Muscle layer of colon (tissue), 2 donors: ENCODE measurements at regions not wholly inside any gene's neighbourhood (a gene's known extent, or its start where the extent isn't known, plus 50 kb on each side); places are given as distances from the start of the nearest gene placed in this dataset.

Experiments
- H3K27ac ChIP-seq: one replicate; pipeline ENCODE4 v1.7.0; 2013; ENCODE audit warnings: low read depth, mild to moderate bottlenecking, low read length, moderate library complexity
- H3K27me3 ChIP-seq, 2 donors: one replicate each; pipeline ENCODE4 v1.7.0; 2013; ENCODE audit warnings: low read length in 2 of 2, mild to moderate bottlenecking in 2 of 2; ENCODE audit not compliant: insufficient read depth in 2 of 2, control insufficient read depth in 1 of 2
- H3K36me3 ChIP-seq: one replicate; pipeline ENCODE4 v1.7.0; 2013; ENCODE audit warnings: mild to moderate bottlenecking, low read length; ENCODE audit not compliant: insufficient read depth
- H3K4me1 ChIP-seq: one replicate; pipeline ENCODE4 v1.7.0; 2013; ENCODE audit warnings: mild to moderate bottlenecking, low read length; ENCODE audit not compliant: insufficient read depth
- H3K4me3 ChIP-seq, 2 donors: one replicate each; pipeline ENCODE4 v1.7.0; 2013; ENCODE audit warnings: low read length in 2 of 2, low read depth in 1 of 2, mild to moderate bottlenecking in 1 of 2, moderate library complexity in 1 of 2
- H3K9ac ChIP-seq: one replicate; pipeline ENCODE4 v1.7.0; 2013; ENCODE audit warnings: low read length
- H3K9me3 ChIP-seq: one replicate; pipeline ENCODE4 v1.7.0; 2013; ENCODE audit warnings: mild to moderate bottlenecking, low read length
- donor health status: abdominal sarcoma.
- donor health status: Adenocarcinoma of cecum.

GRCh38 chr18:39838831-39839230 is 2116.2 kb upstream of the PIK3C3 start:
- Histone ChIP-seq H3K36me3 (no peaks in the 10 kb centered on the region), H3K27ac (no peak overlapping the region), H3K4me3 (no peak overlapping the region), H3K9me3 (no peaks in the 10 kb centered on the region), H3K4me1 (peaks cover 11% of the 10 kb centered on the region), H3K27me3 (no peaks in the 10 kb centered on the region), H3K9ac (no peak overlapping the region)

- no peaks in the 10 kb centered on the region for H3K36me3 ChIP-seq
- H3K9ac ChIP-seq: no peak overlapping the region
- no peak overlapping the region for H3K4me3 ChIP-seq
- H3K4me1 ChIP-seq: peaks cover 3% of the 10 kb centered on the region
- no peaks in the 10 kb centered on the region for H3K27me3 ChIP-seq
- H3K9me3 ChIP-seq: no peaks in the 10 kb centered on the region
- no peak overlapping the region for H3K27ac ChIP-seq
These were observed 2119.6 kb upstream of the PIK3C3 start for GRCh38 chr18:39835303-39836030.

- H3K9me3 ChIP-seq: no peaks in the 10 kb centered on the region
- no peaks in the 10 kb centered on the region for H3K36me3 ChIP-seq
These were observed 2120.4 kb upstream of the PIK3C3 start for GRCh38 chr18:39834636-39835035.

GRCh38 chr18:39825485-39826150 is 2129.4 kb upstream of the PIK3C3 start:
- Histone ChIP-seq H3K9me3 (no peaks in the 10 kb centered on the region), H3K27me3 (no peaks in the 10 kb centered on the region), H3K36me3 (no peaks in the 10 kb centered on the region), H3K4me3 (no peak overlapping the region), H3K4me1 (no peaks in the 10 kb centered on the region), H3K9ac (no peak overlapping the region), H3K27ac (no peak overlapping the region)

More at GRCh38 chr18:39834636-39835035, 2120.4 kb upstream of the PIK3C3 start:
- H3K9ac ChIP-seq: no peak overlapping the region
- H3K27me3 ChIP-seq: no peaks in the 10 kb centered on the region
- H3K4me1 ChIP-seq: no peaks in the 10 kb centered on the region
- H3K4me3 ChIP-seq: no peak overlapping the region
- H3K27ac ChIP-seq: no peak overlapping the region

- Histone ChIP-seq H3K36me3 (no peaks in the 10 kb centered on the region), H3K27ac (no peak overlapping the region), H3K4me1 (no peaks in the 10 kb centered on the region), H3K4me3 (no peak overlapping the region), H3K27me3 (no peaks in the 10 kb centered on the region), H3K9me3 (no peaks in the 10 kb centered on the region), H3K9ac (no peak overlapping the region)
These were observed 2148.5 kb upstream of the PIK3C3 start for GRCh38 chr18:39806525-39806924.

- Histone ChIP-seq H3K36me3 (no peaks in the 10 kb centered on the region), H3K9ac (no peak overlapping the region), H3K4me3 (no peak overlapping the region), H3K27me3 (no peaks in the 10 kb centered on the region), H3K4me1 (no peaks in the 10 kb centered on the region), H3K9me3 (no peaks in the 10 kb centered on the region), H3K27ac (no peak overlapping the region)
These were observed 2149.8 kb upstream of the PIK3C3 start for GRCh38 chr18:39805218-39805617.

GRCh38 chr18:39802648-39803229 is 2152.3 kb upstream of the PIK3C3 start:
- Histone ChIP-seq H3K27me3 (no peaks in the 10 kb centered on the region), H3K4me1 (no peaks in the 10 kb centered on the region), H3K27ac (no peak overlapping the region), H3K9ac (no peak overlapping the region), H3K36me3 (no peaks in the 10 kb centered on the region), H3K9me3 (no peaks in the 10 kb centered on the region), H3K4me3 (no peak overlapping the region)

GRCh38 chr18:39801848-39802247 is 2153.2 kb upstream of the PIK3C3 start:
- H3K36me3 ChIP-seq: no peaks in the 10 kb centered on the region
- no peaks in the 10 kb centered on the region for H3K27me3 ChIP-seq
- no peak overlapping the region for H3K27ac ChIP-seq
- no peak overlapping the region for H3K9ac ChIP-seq
- H3K4me3 ChIP-seq: no peak overlapping the region
- H3K9me3 ChIP-seq: no peaks in the 10 kb centered on the region
- no peaks in the 10 kb centered on the region for H3K4me1 ChIP-seq

GRCh38 chr18:39801010-39801409 is 2154.0 kb upstream of the PIK3C3 start:
- no peaks in the 10 kb centered on the region for H3K9me3 ChIP-seq
- no peaks in the 10 kb centered on the region for H3K4me1 ChIP-seq
- H3K4me3 ChIP-seq: no peak overlapping the region
- no peaks in the 10 kb centered on the region for H3K36me3 ChIP-seq
- H3K27me3 ChIP-seq: no peaks in the 10 kb centered on the region
- no peak overlapping the region for H3K9ac ChIP-seq
- H3K27ac ChIP-seq: no peak overlapping the region

GRCh38 chr18:39799006-39799405 is 2156.0 kb upstream of the PIK3C3 start:
- Histone ChIP-seq H3K4me1 (no peaks in the 10 kb centered on the region), H3K27ac (no peak overlapping the region), H3K9me3 (no peaks in the 10 kb centered on the region), H3K36me3 (no peaks in the 10 kb centered on the region), H3K27me3 (no peaks in the 10 kb centered on the region), H3K4me3 (no peak overlapping the region), H3K9ac (no peak overlapping the region)

- Histone ChIP-seq H3K9ac (no peak overlapping the region), H3K4me3 (no peak overlapping the region)
These were observed 2158.6 kb upstream of the PIK3C3 start for GRCh38 chr18:39796393-39796792.

More at GRCh38 chr18:39796393-39796792, 2158.6 kb upstream of the PIK3C3 start:
- Histone ChIP-seq H3K4me1 (no peaks in the 10 kb centered on the region), H3K27me3 (no peaks in the 10 kb centered on the region), H3K36me3 (no peaks in the 10 kb centered on the region), H3K27ac (no peak overlapping the region), H3K9me3 (no peaks in the 10 kb centered on the region)
